ENCODE measurements at regions not wholly inside any gene's neighbourhood (a gene's known extent, or its start where the extent isn't known, plus 50 kb on each side); places are given as distances from the start of the nearest gene placed in this dataset.
A peak's percentile ranks its signal among the peaks of the same experiment; 100 is the strongest.

- Histone ChIP-seq H3K9ac (ENCODE audit: insufficient read depth, low read length, poor library complexity, severe bottlenecking) (no peak overlapping the region), H3K4me3 (replicated peaks in 1 of 3; ENCODE audit: low read depth in 2 of 3, low read length in 3 of 3) (no peak overlapping the region), H3K27me3 (ENCODE audit: control insufficient read depth in 2 of 2, insufficient read depth in 2 of 2, low read length in 2 of 2) (no peaks in the 10 kb centered on the region), H2AFZ (ENCODE audit: insufficient read depth, low read depth, low read length, poor library complexity, severe bottlenecking) (no peak overlapping the region), H4K20me1 (ENCODE audit: insufficient read depth, low read length) (no peaks in the 10 kb centered on the region), H3K9me3 (replicated peaks in 1 of 2; ENCODE audit: control insufficient read depth in 1 of 2, insufficient read depth in 1 of 2, low read length in 2 of 2) (no peaks in the 10 kb centered on the region), H3K27ac (ENCODE audit: low read depth in 1 of 2, low read length in 2 of 2) (no peak overlapping the region), H3K79me2 (ENCODE audit: insufficient read depth, low read length) (no peaks in the 10 kb centered on the region), H3K4me1 (ENCODE audit: control insufficient read depth in 1 of 2, insufficient read depth in 2 of 2, low read length in 2 of 2) (peaks cover 6 to 8% of the 10 kb centered on the region in 2 donors), H3K4me2 (replicated peaks; ENCODE audit: extremely low read depth, low read length, poor library complexity, severe bottlenecking) (no peak overlapping the region), H3K36me3 (replicated peaks in 1 of 2; ENCODE audit: control insufficient read depth in 1 of 2, insufficient read depth in 2 of 2, low read length in 2 of 2) (no peaks in the 10 kb centered on the region)
- Mint-ChIP-seq H3K27ac (peak overlapping the region in 1 of 7 donors; percentile 12), H3K9me3 (peaks cover 0 to 2% (median 0%) of the 10 kb centered on the region in 7 donors), H3K4me1 (peaks cover 11% of the 10 kb centered on the region), H3K36me3 (peaks cover 0 to 4% of the 10 kb centered on the region in 2 donors), H3K4me3 (no peak overlapping the region), H3K27me3 (ENCODE audit: low read depth in 3 of 3) (peaks cover 7 to 12% (median 8%) of the 10 kb centered on the region in 3 donors)
- WGBS (ENCODE audit: insufficient coverage): 100% methylated on average over 2 of the region's 2 CpGs
- no peak for TF ChIP-seq CTCF (IDR thresholded peaks at IDR 0.05)
- intact Hi-C loops (cut with micrococcal nuclease): no loop called here
- no peak for DNase-seq
Observed at GRCh38 chr2:8151888-8152287, 530.0 kb upstream of the ID2 start.

- no peaks in the 10 kb centered on the region for H3K27me3 ChIP-seq (ENCODE audit: control insufficient read depth in 2 of 2, insufficient read depth in 2 of 2, low read length in 2 of 2)
- intact Hi-C loops (cut with micrococcal nuclease): no loop called here
- H3K9me3 Mint-ChIP-seq: peaks cover 0 to 6% (median 2%) of the 10 kb centered on the region in 7 donors
- H3K36me3 ChIP-seq (replicated peaks in 1 of 2; ENCODE audit: control insufficient read depth in 1 of 2, insufficient read depth in 2 of 2, low read length in 2 of 2): no peaks in the 10 kb centered on the region
- peaks cover 6 to 8% of the 10 kb centered on the region in 2 donors for H3K4me1 ChIP-seq (ENCODE audit: control insufficient read depth in 1 of 2, insufficient read depth in 2 of 2, low read length in 2 of 2)
- no peaks in the 10 kb centered on the region for H4K20me1 ChIP-seq (ENCODE audit: insufficient read depth, low read length)
- peaks cover 11% of the 10 kb centered on the region for H3K4me1 Mint-ChIP-seq
- H2AFZ ChIP-seq (ENCODE audit: insufficient read depth, low read depth, low read length, poor library complexity, severe bottlenecking): peak overlapping the region; percentile 1
- H3K9me3 ChIP-seq (replicated peaks in 1 of 2; ENCODE audit: control insufficient read depth in 1 of 2, insufficient read depth in 1 of 2, low read length in 2 of 2): no peaks in the 10 kb centered on the region
- DNase-seq: peak; percentile 36 to 70 (median 40)
- H3K27ac Mint-ChIP-seq: peak overlapping the region in 4 of 7 donors; percentile 20 to 84 (median 50)
- H3K9ac ChIP-seq (ENCODE audit: insufficient read depth, low read length, poor library complexity, severe bottlenecking): no peak overlapping the region
- H3K27ac ChIP-seq (ENCODE audit: low read depth in 1 of 2, low read length in 2 of 2): no peak overlapping the region
- H3K4me3 Mint-ChIP-seq: peak overlapping the region in 1 of 2 donors; percentile 7
- 59% methylated on average over 6 of the region's 11 CpGs for WGBS (ENCODE audit: insufficient coverage)
- peaks cover 7 to 12% (median 9%) of the 10 kb centered on the region in 3 donors for H3K27me3 Mint-ChIP-seq (ENCODE audit: low read depth in 3 of 3)
- H3K36me3 Mint-ChIP-seq: peaks cover 0 to 4% of the 10 kb centered on the region in 2 donors
- TF ChIP-seq CTCF (IDR thresholded peaks at IDR 0.05): no peak
- H3K4me3 ChIP-seq (replicated peaks in 1 of 3; ENCODE audit: low read depth in 2 of 3, low read length in 3 of 3): no peak overlapping the region
- H3K79me2 ChIP-seq (ENCODE audit: insufficient read depth, low read length): no peaks in the 10 kb centered on the region
- no peak overlapping the region for H3K4me2 ChIP-seq (replicated peaks; ENCODE audit: extremely low read depth, low read length, poor library complexity, severe bottlenecking)
Observed at GRCh38 chr2:8152392-8153257, 529.2 kb upstream of the ID2 start.

Measured in CD14-positive monocyte (primary cell).